Astrocyte of the cerebellum (primary cell): ENCODE measurements at regions not wholly inside any gene's neighbourhood (a gene's known extent, or its start where the extent isn't known, plus 50 kb on each side); places are given as distances from the start of the nearest gene placed in this dataset.

Experiments
- DNase-seq: peaks from one replicate; pipeline ENCODE4 v3.0.0-alpha.2; 2011; ENCODE audit warnings: low read depth
- H3K4me3 ChIP-seq: 2 replicates; pipeline ENCODE4 v1.5.1; 2011; ENCODE audit warnings: mild to moderate bottlenecking, low read depth, low read length, moderate library complexity
- CTCF ChIP-seq: IDR thresholded peaks from 2 replicates; pipeline ENCODE4 v1.5.1; 2012; ENCODE audit warnings: low read length, low read depth, moderate library complexity, mild to moderate bottlenecking; ENCODE audit errors: missing control alignments
- in situ Hi-C: cut with HindIII; loops from 2 replicates; pipeline ENCODE4 v1.10.0; 2017; ENCODE audit warnings: low sequenced_read_pairs

- in situ Hi-C loops, result loop anchor here (10.0 to 25.0 kb wide), 2 partner anchors 184 to 472 kb away; no protein-coding TSS in a partner anchor
- H3K4me3 ChIP-seq, result no peak overlapping the region
- TF ChIP-seq CTCF, result no peak
- DNase-seq, result no peak
These were observed 166.3 kb upstream of the NAV2 start for GRCh38 chr11:19546325-19546724.

GRCh38 chr11:19541521-19542049 is 171.1 kb upstream of the NAV2 start:
- DNase-seq, result no peak
- TF ChIP-seq CTCF, result no peak
- no peak overlapping the region for H3K4me3 ChIP-seq
- in situ Hi-C loops, result loop anchor here (10.0 to 25.0 kb wide), 2 partner anchors 179 to 467 kb away; no protein-coding TSS in a partner anchor

- in situ Hi-C loops, result loop anchor here (10.0 to 25.0 kb wide), 2 partner anchors 178 to 465 kb away; no protein-coding TSS in a partner anchor
- no peak overlapping the region for H3K4me3 ChIP-seq
- no peak for TF ChIP-seq CTCF
- DNase-seq, result no peak
These were observed 172.8 kb upstream of the NAV2 start for GRCh38 chr11:19539861-19540260.

GRCh38 chr11:19537803-19538453 is 174.7 kb upstream of the NAV2 start:
- in situ Hi-C loops, result loop anchor here (25.0 kb wide), 1 partner anchor 176 kb away; no protein-coding TSS in a partner anchor
- H3K4me3 ChIP-seq, result no peak overlapping the region
- no peak for DNase-seq
- no peak for TF ChIP-seq CTCF

GRCh38 chr11:19536131-19536530 is 176.5 kb upstream of the NAV2 start:
- no peak for DNase-seq
- TF ChIP-seq CTCF, result no peak
- in situ Hi-C loops, result loop anchor here (25.0 kb wide), 1 partner anchor 174 kb away; no protein-coding TSS in a partner anchor
- no peak overlapping the region for H3K4me3 ChIP-seq

GRCh38 chr11:19530505-19530904 is 182.1 kb upstream of the NAV2 start:
- no peak overlapping the region for H3K4me3 ChIP-seq
- TF ChIP-seq CTCF, result no peak
- in situ Hi-C loops, result loop anchor here (25.0 kb wide), 1 partner anchor 168 kb away; no protein-coding TSS in a partner anchor
- DNase-seq, result no peak
